HS-27A (cell line): ENCODE measurements at regions not wholly inside any gene's neighbourhood (a gene's known extent, or its start where the extent isn't known, plus 50 kb on each side); places are given as distances from the start of the nearest gene placed in this dataset.
A peak's percentile ranks its signal among the peaks of the same experiment; 100 is the strongest.

ENCODE experiments used
- DNase-seq: peaks from one replicate; pipeline ENCODE4 v3.0.0-alpha.2; 2012; ENCODE audit warnings: low read depth, missing footprints

- DNase-seq: no peak
Measured at GRCh38 chr4:71156616-71157015, 163.2 kb downstream of the DCK start.

DNA sequence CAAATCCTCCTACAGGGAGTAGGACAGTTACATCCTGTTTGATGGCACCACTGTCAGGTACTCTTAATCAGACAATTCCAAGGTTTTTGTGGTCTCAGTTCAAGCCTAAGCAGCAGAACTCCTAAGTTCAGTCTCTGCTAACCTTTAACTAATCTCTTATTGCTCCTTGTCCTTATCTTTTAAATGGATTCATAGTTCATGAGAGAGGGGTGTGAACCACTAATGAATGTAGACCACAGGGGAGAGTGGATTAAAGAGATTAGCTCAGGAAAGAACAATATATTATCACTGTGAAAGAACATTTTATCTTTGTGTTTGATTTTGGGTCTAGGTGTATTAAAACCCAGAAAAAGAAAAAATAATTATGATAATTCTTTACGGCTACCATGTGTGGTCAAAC is 168.9 kb downstream of the DCK start:
- no peak for DNase-seq

DNA sequence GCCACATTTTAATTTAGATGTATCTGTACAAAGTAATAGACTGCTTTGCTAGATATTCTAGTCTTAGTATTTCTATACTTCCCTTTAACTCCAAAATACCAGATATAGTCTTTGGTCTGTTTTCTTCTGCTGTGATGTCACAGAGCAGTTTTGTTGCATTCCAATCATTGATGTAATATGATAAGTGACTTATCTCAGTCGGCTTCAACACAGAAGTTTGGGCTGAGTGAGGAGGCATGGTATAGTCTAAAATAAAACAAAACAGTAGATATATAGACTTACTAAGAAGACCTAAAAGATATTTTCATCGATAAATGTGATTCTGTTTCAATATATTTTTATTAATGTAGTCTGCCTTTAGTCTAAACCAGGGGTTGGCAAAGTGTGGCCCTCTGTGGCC is 169.9 kb downstream of the DCK start:
- DNase-seq: no peak

GRCh38 chr4:71167083-71167482 is 171.7 kb upstream of the SLC4A4 start:
- DNase-seq: no peak

DNA sequence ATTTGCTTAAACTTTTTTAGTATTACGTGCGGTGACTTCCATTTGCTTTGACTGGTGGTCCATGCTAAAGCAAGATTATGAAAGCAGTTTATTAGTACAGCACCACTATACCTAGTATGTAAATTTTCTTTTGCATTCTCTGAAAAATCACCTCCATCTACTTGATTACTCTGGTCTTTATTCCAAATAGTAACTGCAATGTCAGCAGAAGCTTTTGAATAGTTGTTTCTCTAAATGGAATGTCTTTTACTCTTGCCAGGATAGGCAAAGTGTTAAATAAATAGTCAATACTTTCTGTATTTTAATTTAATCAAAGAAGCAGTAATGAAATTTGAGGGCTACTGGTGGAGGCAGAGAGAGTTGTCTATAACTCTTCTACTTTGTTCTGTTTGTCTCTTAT is 167.2 kb upstream of the SLC4A4 start:
- DNase-seq: no peak

DNA sequence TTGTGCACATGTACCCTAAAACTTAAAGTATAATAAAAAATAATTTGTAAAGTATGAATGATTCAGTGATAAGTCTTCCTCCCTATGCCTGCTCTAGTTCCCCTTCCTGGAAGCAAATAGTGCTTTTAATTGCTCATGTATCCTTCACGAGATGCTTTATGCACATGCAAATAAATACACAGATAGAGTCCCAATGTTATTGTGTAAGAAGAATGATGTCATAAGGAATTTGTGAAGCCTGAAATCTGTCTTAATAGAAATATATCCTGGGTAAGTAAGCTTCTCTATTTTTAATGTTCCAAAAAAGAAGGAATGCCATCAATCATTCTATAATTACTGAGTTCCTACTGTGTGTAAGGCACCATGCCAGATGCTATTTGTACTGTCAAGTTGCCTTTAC is 157.5 kb upstream of the SLC4A4 start:
- no peak for DNase-seq

DNA sequence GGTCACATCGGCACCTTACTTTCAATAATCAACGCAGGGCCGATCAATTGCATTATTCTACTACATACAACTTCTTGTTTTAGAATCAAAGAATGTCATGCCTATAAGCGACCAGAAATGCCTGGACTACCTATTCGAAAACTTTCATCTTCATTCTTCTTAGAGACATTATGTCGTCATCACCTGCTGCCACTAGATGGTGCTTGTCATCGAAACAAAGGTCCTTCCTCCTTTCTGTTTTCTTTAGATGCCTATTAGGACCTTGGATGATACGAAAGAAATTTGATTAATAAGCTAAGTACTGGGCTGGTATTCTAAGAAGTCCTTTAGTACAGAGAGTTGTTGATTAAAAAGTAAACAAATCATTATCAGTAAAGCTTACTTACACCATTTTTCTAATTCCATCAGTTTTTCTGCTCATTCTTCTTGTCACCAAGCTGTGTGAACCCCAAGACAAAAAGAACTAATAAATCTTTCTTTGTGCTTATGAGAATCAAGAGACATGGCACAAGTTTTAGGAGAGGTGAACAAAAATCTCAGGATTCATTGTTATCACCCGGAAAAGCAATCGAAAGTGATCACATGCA is 154.5 kb upstream of the SLC4A4 start:
- DNase-seq: peak; percentile 27

GRCh38 chr4:71185037-71185436 is 153.8 kb upstream of the SLC4A4 start:
- no peak for DNase-seq

DNA sequence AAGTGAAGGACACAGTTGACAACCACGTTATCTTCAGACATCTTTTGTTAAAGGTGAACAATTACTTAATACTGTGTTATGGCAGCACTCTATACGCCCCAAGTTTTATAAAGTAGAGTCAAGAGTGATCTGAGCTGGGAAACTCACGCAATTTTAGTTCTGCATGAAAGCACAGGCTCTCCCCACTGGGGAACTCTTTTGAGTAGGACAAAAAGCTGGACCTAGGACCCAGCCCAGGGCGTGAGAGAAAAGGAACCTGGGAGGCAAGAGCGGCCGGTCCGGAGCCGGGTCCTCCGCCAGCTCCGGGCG is 152.6 kb upstream of the SLC4A4 start:
- DNase-seq: no peak

- no peak for DNase-seq
Measured at GRCh38 chr4:71186566-71187403, 152.0 kb upstream of the SLC4A4 start.

- DNase-seq: no peak
Measured at GRCh38 chr4:71187404-71188155, 151.2 kb upstream of the SLC4A4 start.

GRCh38 chr4:71188156-71188640 is 150.6 kb upstream of the SLC4A4 start:
- no peak for DNase-seq

- no peak for DNase-seq
Measured at GRCh38 chr4:71188951-71189350, 149.9 kb upstream of the SLC4A4 start.

- no peak for DNase-seq
Measured at GRCh38 chr4:71189471-71189870, 149.3 kb upstream of the SLC4A4 start.

DNA sequence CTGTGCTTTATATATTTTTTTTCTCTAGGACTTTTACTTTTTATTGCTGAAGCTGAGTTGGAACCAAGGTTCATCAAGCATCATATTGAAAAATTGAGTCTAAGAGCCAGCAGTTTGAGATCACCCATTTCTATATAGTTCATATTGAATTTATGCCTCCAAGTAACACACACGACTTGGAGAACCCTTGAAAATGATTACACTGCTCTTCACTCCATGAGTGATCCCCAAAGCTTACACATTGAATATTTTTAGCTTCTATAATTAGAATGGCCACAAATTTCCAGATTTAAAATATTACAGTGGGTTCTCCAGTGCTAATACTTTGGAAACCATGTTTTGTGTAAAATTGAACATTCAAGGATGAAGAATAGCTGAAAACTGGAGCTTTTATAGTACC is 144.4 kb upstream of the SLC4A4 start:
- no peak for DNase-seq

- DNase-seq: no peak
Measured at GRCh38 chr4:71195924-71196323, 142.9 kb upstream of the SLC4A4 start.

GRCh38 chr4:71198958-71199357 is 139.9 kb upstream of the SLC4A4 start:
- DNase-seq: no peak

DNA sequence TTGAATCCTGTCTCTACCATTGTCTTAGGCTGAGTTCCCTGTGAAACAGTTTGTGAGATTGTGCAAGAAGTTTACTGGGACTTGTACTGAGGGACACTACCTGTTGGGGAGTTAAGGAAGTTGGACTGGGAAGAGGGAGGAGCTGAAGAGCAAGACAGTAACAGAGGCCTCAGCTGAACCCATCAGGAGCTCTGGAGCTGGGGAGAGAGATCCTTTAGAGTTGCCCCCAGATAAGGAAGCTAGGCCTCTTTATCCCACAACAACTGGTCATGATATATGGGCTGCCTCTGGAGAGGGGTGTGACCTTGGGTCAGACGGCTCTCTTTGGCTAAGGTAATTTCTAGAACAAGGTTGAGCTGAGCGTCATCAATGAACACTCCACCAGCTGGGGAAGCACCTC is 137.8 kb upstream of the SLC4A4 start:
- no peak for DNase-seq

- DNase-seq: no peak
Measured at GRCh38 chr4:71201817-71202576, 136.8 kb upstream of the SLC4A4 start.

GRCh38 chr4:71202705-71203104 is 136.1 kb upstream of the SLC4A4 start:
- DNase-seq: no peak

DNA sequence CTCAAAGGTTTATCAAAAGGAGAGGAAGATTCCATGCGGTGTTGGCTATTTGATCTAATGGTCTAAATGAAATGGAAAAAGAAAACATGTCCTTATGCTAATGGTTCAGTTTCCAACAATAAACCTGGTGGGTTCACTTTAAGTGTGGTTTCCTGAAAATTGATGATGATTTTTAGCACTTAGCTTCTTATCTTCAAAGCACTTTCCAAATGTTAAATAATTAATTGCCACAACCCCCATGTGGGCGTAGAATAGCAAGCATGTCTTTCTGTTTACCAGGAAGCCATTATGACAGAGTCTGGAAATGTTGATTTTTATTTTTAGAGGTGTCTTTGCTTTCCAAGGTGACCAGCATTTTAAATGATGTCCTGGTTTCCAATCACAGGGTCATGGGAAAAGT is 134.8 kb upstream of the SLC4A4 start:
- DNase-seq: no peak

DNA sequence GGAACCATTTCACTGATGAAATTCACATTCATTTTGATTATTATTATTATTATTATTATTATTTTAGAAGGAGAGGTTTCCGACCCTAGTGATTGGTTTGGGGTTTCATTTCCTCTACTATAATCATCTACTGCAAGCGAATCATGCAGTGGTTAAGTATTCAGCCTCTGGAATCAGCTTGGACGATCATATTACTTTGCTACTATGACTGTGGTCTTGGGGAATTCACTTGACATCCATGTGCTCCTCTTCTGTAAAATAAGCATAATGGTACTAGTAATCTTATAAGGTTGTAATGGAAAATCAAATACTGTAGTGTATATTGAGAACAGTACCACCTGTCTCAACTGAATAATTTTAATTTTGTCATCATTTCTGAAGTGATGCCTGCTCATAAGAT is 132.1 kb upstream of the SLC4A4 start:
- DNase-seq: no peak
